ENCODE measurements at regions not wholly inside any gene's neighbourhood (a gene's known extent, or its start where the extent isn't known, plus 50 kb on each side); places are given as distances from the start of the nearest gene placed in this dataset.

GRCh38 chr7:109997837-109998236 is 1093.1 kb upstream of the LRRN3 start:
- TF ChIP-seq POLR2A (IDR thresholded peaks at IDR 0.05) (no peak), CTCF (IDR thresholded peaks at IDR 0.05) (no peak), POLR2AphosphoS5 (IDR thresholded peaks at IDR 0.05) (no peak)
